ENCODE measurements at regions not wholly inside any gene's neighbourhood (a gene's known extent, or its start where the extent isn't known, plus 50 kb on each side); places are given as distances from the start of the nearest gene placed in this dataset.
"Not testable (repeated sequence)": the region's sequence is repeated elsewhere in the genome, so short reads cannot be mapped to it uniquely, and the experiment has no call there.

- H3K27ac Mint-ChIP-seq (ENCODE audit: unreplicated experiment) = no peak overlapping the region
- H3K36me3 Mint-ChIP-seq (ENCODE audit: low read depth, unreplicated experiment) = peaks cover 12% of the 10 kb centered on the region
- no peaks in the 10 kb centered on the region for H3K4me1 Mint-ChIP-seq (ENCODE audit: unreplicated experiment)
- peaks cover 18% of the 10 kb centered on the region for H3K27me3 Mint-ChIP-seq (ENCODE audit: unreplicated experiment)
- DNase-seq (ENCODE audit: low spot score) = no peak
- TF ChIP-seq CTCF (IDR thresholded peaks at IDR 0.05; ENCODE audit: unreplicated experiment) = no peak
- no peak overlapping the region for H3K4me3 Mint-ChIP-seq (ENCODE audit: unreplicated experiment)
- no peaks in the 10 kb centered on the region for H3K9me3 Mint-ChIP-seq (ENCODE audit: unreplicated experiment)
Measured at GRCh38 chr12:131575371-131575770, 135.5 kb upstream of the SFSWAP start.

- Mint-ChIP-seq H3K36me3 (ENCODE audit: low read depth, unreplicated experiment) (peaks cover 12% of the 10 kb centered on the region), H3K4me3 (ENCODE audit: unreplicated experiment) (peak overlapping the region; percentile 70), H3K27me3 (ENCODE audit: unreplicated experiment) (peaks cover 17% of the 10 kb centered on the region)
- H3K27ac Mint-ChIP-seq (ENCODE audit: unreplicated experiment); DNase-seq (ENCODE audit: low spot score); H3K9me3 Mint-ChIP-seq (ENCODE audit: unreplicated experiment); H3K4me1 Mint-ChIP-seq (ENCODE audit: unreplicated experiment): not testable (repeated sequence)
Measured at GRCh38 chr12:131576734-131577133, 134.2 kb upstream of the SFSWAP start.

GRCh38 chr12:131577766-131578165, 133.1 kb upstream of the SFSWAP start:
- no peaks in the 10 kb centered on the region for H3K4me1 Mint-ChIP-seq (ENCODE audit: unreplicated experiment)
- H3K36me3 Mint-ChIP-seq (ENCODE audit: low read depth, unreplicated experiment) = peaks cover 12% of the 10 kb centered on the region
- H3K9me3 Mint-ChIP-seq (ENCODE audit: unreplicated experiment) = no peaks in the 10 kb centered on the region

GRCh38 chr12:131578828-131579470, 131.9 kb upstream of the SFSWAP start:
- DNase-seq (ENCODE audit: low spot score) = no peak
- Mint-ChIP-seq H3K9me3 (ENCODE audit: unreplicated experiment) (no peaks in the 10 kb centered on the region), H3K4me3 (ENCODE audit: unreplicated experiment) (peak overlapping the region; percentile 15), H3K27me3 (ENCODE audit: unreplicated experiment) (peaks cover 20% of the 10 kb centered on the region), H3K36me3 (ENCODE audit: low read depth, unreplicated experiment) (peaks cover 12% of the 10 kb centered on the region), H3K27ac (ENCODE audit: unreplicated experiment) (no peak overlapping the region), H3K4me1 (ENCODE audit: unreplicated experiment) (no peaks in the 10 kb centered on the region)
- no peak for TF ChIP-seq CTCF (IDR thresholded peaks at IDR 0.05; ENCODE audit: unreplicated experiment)

More at GRCh38 chr12:131577766-131578165, 133.1 kb upstream of the SFSWAP start:
- TF ChIP-seq CTCF (IDR thresholded peaks at IDR 0.05; ENCODE audit: unreplicated experiment) = no peak
- Mint-ChIP-seq H3K4me3 (ENCODE audit: unreplicated experiment) (no peak overlapping the region), H3K27me3 (ENCODE audit: unreplicated experiment) (peaks cover 17% of the 10 kb centered on the region), H3K27ac (ENCODE audit: unreplicated experiment) (no peak overlapping the region)
- DNase-seq (ENCODE audit: low spot score) = no peak

- Mint-ChIP-seq H3K4me3 (ENCODE audit: unreplicated experiment) (peak overlapping the region; percentile 8), H3K27ac (ENCODE audit: unreplicated experiment) (peak overlapping the region; percentile 33), H3K36me3 (ENCODE audit: low read depth, unreplicated experiment) (peaks cover 3% of the 10 kb centered on the region), H3K27me3 (ENCODE audit: unreplicated experiment) (peaks cover 10% of the 10 kb centered on the region), H3K9me3 (ENCODE audit: unreplicated experiment) (no peaks in the 10 kb centered on the region), H3K4me1 (ENCODE audit: unreplicated experiment) (no peaks in the 10 kb centered on the region)
- no peak for TF ChIP-seq CTCF (IDR thresholded peaks at IDR 0.05; ENCODE audit: unreplicated experiment)
- no peak for DNase-seq (ENCODE audit: low spot score)
Measured at GRCh38 chr12:131583090-131583712, 127.7 kb upstream of the SFSWAP start.
